DND-41 (cell line): ENCODE measurements at regions not wholly inside any gene's neighbourhood (a gene's known extent, or its start where the extent isn't known, plus 50 kb on each side); places are given as distances from the start of the nearest gene placed in this dataset.
"Not testable (repeated sequence)": the region's sequence is repeated elsewhere in the genome, so short reads cannot be mapped to it uniquely, and the experiment has no call there.

Experiments
- CTCF ChIP-seq: IDR thresholded peaks from 2 replicates; pipeline ENCODE4 v1.5.1; 2012; ENCODE audit warnings: borderline replicate concordance, low read length, moderate library complexity, mild to moderate bottlenecking; ENCODE audit not compliant: poor library complexity, severe bottlenecking; ENCODE audit errors: extremely low read depth
- EZH2 ChIP-seq: IDR thresholded peaks from 3 replicates; pipeline ENCODE4 v1.6.1; 2012; ENCODE audit warnings: borderline replicate concordance, low read depth, mild to moderate bottlenecking, moderate library complexity, low read length, inconsistent platforms; ENCODE audit not compliant: severe bottlenecking

DNA sequence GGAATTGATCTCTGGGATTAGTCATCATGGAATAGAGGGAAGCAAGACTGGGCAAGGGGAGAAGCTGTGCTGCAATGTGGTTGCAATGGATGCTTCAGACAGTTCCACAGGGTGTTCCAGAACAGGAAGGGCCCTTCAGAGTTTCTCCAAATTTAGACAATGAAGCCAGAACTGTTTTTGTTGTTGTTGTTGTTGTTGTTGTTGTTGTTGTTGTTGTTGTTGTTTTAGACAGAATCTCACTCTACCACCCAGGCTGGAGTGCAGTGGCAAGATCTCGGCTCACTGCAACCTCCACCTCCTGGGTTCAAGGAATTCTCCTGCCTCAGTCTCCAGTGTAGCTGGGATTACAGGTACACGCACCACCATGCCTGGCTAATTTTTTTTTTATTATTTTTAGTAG lies 105.3 kb downstream of the SCG2 start:
- not testable (repeated sequence) for TF ChIP-seq CTCF, EZH2
